Hepatic stellate cell (primary cell): ENCODE measurements at regions not wholly inside any gene's neighbourhood (a gene's known extent, or its start where the extent isn't known, plus 50 kb on each side); places are given as distances from the start of the nearest gene placed in this dataset.

ENCODE experiments used
- DNase-seq: peaks from one replicate; pipeline ENCODE4 v3.0.0; 2011; ENCODE audit warnings: low spot score

GRCh38 chr5:93163010-93163663 is 417.9 kb downstream of the NR2F1-AS1 start:
- DNase-seq: peak; percentile 30

DNA sequence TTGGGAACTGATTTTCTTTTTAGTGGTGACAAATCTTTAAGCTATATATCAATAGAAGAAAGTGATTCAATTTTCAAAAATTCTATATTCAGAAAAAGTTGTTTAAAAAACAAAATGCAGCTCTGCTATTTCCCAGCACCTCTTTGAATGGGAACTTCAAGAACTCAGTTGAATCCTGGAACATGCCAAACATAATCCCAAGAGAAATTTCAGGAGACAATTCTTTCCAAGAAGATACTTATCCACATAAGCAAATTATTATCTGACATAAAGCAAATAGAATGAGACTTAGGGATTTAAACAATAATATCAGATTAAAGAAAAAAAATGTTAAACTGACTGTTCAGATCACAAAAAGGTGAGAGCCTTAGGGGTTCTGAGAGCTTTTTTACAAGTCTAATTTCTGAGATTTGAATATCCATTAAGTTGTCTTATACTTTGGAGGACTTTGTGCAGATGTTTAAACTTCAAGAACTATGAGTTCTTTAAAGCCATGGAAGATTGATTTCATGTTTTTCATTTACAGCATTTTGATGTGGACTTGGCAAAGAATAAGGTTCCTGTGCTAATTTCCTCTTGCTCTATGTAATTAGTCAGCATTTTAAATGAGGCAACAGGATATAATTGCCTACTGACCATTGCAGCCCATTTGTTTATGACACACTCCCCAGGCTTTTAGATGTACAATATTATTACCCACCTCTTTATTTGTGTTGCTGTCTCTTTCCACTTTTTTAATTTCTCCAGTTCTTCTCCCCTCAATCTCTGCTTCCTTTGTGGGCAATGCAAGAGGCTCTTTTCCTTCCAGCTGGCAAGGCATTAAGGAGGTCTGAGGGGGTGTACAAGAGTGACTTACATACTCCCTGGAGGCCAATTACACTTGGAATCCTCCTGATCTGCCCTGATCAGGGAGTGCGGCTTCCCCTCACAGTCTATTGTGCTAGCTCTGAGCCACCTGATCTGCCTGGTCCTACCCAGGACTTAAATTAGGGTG is 419.1 kb downstream of the NR2F1-AS1 start:
- no peak for DNase-seq

DNA sequence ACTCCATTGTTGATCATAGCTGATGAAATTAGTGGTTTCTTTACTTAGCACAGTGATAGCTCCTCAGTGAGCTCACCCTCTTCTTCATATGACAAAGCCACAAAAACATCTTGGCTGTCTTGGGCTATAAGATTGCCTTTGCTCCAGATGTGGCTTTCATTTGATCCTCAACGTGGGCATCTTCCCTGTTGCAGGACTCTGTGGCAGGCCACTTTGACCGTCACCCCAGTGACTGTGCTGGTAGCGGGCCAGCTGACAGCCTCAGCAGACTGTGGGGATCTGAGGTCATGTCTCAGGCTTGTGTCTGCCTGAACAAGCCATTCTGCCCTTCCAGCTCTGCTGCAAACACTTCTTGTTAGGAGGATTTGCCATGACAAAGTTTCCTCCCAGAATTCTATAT is 422.2 kb downstream of the NR2F1-AS1 start:
- no peak for DNase-seq

DNA sequence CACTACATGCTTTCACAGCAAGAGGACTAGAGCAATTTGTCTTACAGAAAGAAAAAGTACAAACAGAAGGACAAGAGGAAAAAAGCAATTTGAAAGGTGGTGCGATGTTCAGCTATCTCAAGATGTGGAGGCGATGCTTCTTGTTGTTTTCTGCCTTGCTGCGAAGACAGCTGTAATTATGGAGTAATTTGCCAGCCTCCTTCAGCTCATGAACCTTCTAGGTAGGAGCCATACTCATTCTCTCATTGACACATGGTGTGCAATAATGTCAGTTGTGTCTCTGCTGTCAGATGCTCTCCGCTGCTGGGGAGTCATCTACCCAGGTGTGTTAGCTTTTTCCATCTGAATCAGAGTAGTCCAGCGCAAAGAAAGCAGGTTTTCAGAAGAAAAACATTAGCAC is 424.5 kb downstream of the NR2F1-AS1 start:
- no peak for DNase-seq

GRCh38 chr5:93154535-93154934 is 426.5 kb downstream of the NR2F1-AS1 start:
- DNase-seq: no peak

DNA sequence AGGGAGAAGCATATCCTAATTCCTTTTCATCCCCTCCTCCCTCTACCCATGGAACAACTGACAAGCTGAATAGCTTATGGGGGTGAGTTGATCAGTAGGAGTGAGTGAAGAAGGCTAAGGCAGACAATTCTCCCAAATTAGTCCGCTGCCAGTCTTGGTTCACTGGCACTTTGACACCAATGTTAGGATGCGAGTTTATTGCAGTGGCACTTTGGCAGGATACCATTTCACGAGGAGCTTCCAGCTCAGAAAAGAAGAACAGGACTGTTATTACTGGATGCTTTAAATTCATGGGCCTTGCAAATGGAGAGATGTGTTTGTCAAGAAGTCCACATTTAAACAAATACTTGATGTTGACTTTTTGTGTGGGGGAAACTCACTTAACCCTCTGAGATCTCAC is 427.6 kb downstream of the NR2F1-AS1 start:
- no peak for DNase-seq

GRCh38 chr5:93151896-93152295 is 429.1 kb downstream of the NR2F1-AS1 start:
- no peak for DNase-seq

- DNase-seq: peak; percentile 18
Observed at GRCh38 chr5:93151121-93151520, 429.9 kb downstream of the NR2F1-AS1 start.

DNA sequence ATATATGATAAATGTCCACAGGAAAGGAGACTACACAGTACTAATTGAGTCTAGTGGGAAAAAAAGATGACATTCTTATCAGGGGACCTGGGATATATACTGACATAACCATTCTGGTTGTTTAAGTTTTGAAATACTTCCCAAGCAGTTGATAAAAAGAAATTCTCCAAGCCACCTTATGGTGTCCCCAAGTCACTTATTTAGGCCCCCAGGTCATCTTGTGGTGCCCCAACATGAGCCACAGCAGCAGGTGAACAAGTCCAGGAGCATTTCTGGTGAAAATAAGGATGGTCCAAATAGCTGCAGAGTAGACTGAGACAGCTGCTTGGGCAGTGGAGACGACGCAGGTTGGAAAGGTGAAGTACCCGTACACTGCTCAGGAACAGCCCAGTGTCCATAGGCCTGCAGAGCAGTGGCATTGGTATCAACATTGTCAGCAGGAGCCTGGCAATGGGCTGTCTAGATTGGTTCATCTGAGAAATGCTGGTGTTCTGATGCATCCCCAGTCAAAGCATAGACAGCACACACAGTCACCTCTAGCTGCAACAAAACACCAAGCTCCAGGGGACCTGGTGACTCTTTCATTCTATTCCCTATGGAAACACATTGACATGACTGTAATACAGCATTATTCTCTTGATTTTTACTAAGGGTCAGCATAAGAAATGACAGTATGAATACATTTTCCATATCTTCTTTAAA is 430.6 kb downstream of the NR2F1-AS1 start:
- DNase-seq: peak; percentile 15

DNA sequence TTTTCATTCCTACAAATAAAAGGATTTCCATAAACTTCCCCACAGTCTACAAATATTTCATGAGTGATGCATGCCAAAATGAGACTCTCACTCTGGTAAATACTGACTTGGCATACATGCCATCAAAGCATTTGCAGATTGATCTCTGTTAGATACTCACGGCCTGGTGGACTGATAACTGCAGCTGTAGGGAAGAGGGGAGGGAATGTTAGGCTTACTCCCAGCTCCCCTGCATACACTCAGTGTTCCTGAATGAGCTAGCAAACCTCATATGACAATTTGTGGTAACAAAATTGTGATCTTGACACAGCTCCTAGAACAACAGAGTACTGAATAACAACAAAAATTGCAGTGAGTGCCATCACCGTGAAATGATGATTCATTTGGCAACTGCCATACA is 435.3 kb downstream of the NR2F1-AS1 start:
- peak; percentile 14 for DNase-seq

DNA sequence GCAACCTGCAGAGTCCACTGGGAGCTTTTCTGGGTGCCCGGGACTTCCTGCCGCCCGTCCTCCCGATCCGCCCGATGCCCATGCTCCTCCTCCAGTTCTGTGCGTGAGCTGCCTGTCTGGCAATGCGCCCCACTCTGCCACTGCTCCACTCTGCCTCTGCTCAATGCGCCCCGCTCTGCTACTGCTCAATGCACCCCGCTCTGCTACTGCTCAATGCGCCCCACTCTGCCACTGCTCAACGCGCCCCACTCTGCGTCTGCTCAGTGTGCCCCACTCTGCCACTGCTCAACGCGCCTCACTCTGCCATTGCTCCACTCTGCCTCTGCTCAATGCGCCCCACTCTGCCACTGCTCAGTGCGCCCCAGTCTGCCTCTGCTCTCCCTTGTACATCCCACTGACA is 436.0 kb downstream of the NR2F1-AS1 start:
- no peak for DNase-seq

DNA sequence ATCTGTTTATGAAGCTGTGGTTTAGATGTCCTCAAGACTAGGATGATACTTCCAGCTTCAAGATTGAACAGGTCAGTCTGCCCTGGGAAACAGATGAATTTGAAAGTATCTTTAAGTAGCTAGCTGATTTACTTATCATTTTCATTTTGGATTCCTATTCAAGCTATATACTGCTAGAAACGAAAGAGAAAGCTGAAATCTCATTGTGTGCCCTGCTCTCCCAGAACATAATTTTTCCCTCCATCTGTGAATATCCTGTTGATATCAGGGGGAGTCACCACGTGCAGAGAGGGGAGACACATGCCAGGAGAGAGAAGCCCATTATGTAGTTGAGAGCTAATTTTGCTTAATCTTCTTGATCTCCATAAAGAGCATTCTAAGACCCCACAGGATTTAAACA is 439.1 kb downstream of the NR2F1-AS1 start:
- no peak for DNase-seq

- DNase-seq: no peak
Observed at GRCh38 chr5:93130624-93131490, 450.2 kb downstream of the NR2F1-AS1 start.

DNA sequence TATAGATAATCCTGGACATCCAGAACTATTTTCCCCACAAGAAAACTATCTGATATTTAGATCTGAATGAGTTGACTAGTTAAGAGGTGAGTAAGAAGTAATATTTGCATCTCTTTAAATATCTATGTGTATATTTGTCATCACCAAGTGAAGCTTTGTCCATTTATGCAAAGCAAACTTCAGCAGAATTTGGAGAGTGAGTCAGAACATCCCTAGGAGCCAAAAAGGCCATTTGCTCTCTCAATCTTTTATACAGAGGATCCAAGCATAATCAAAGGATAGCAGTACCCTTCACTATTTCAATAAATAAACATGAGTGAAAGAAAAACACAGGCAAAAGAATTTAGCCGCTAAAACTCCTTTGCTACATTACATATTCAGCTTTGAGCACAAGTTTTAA is 454.4 kb downstream of the NR2F1-AS1 start:
- DNase-seq: no peak

GRCh38 chr5:93123127-93123526 is 457.9 kb downstream of the NR2F1-AS1 start:
- no peak for DNase-seq

DNA sequence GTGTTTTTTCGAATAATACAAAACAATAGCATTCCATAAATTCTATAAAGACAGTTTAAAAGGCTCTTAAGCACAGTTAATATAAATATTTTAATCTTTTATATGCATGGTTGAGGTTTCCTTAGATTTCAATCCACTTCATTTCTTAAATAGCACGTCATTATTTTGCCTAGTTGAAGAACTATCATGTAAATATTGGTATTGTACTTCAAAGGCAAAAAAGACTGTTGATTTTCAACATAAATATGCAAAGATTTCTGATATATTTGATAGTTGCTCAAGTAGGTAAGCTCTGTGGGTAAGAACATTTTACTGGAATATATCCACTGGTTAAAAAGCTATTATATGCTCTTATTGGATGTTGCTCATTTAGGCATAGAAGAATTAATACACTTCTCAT is 458.6 kb downstream of the NR2F1-AS1 start:
- no peak for DNase-seq

DNA sequence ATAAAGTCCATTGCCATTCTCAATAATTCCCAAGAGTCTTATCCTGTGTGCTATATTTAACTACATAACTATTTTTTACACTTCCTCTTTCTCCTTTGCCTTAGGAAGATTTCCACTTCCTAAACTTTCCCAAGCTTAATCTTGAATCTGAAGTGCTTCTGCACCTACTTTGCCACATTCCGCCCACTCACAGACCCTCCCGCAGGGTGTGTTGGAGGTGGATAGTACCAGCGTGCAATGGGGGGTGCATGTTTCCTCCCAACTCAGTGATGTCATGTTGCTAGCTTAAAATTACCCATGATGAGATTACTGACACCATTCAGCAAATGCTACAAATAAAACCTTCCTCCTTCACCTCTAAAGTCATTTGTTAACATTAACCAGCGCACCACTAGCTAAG is 460.2 kb downstream of the NR2F1-AS1 start:
- no peak for DNase-seq

DNA sequence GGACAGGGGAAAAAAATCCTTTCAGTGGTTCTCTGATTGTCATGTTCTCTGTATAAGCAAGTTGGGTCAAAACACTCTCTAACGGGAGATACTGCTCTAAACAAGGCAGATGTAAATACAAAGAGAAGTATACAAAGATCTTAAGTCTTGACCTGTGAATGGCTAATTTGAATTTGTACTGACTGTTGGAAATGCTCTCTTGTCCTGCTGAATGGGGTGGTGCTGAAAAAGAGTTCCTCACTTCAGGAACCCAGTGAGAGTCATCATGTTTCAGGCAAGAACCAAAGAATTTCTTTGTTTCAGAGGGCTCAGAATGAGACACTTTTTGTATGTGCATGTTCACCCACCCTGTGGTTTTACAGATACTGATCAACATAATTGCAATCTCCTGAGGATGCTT is 461.0 kb downstream of the NR2F1-AS1 start:
- no peak for DNase-seq

DNA sequence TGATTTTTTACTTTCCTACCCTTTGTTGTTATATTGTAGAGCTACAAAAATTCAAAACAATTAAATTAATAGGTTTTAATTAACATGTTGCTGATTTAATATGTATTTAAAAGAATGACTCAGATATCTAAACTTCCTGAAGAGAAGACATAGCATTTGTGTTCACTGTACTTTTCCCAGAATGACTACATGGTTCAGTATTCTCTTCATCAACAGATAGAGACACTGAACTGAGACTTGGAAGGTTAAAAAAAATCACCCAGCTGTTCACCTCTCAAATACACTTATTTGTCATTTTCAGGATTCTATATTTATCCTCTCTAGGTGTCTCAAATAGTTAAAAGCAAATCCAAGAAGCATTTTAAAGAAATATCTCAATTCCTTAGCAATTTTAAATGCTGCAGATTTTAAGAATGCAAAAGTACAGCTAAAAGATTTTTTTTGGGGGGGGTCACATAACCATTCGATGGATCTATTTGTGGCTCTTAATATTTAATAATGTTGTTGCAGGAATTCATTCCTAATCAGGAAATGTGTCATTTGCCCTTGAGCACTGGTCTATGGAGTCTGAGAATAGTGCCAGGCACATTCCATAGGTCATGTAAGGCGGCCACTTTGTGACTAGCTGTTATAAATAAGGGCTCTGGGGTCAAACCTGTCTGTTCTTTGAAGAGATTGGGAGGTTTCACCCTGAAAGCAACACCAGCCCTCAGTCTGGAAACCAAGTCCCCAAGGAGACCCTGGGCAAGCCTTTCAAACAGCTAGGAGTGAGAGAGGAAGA is 463.1 kb downstream of the NR2F1-AS1 start:
- DNase-seq: no peak

GRCh38 chr5:93107805-93108520 is 473.1 kb downstream of the NR2F1-AS1 start:
- no peak for DNase-seq
